Right lobe of liver (tissue), 6 donors: ENCODE measurements at regions not wholly inside any gene's neighbourhood (a gene's known extent, or its start where the extent isn't known, plus 50 kb on each side); places are given as distances from the start of the nearest gene placed in this dataset.

Experiments
- ATAC-seq, 4 donors: fragments of 200-7000 bp; cut with Tn5 transposase; one replicate each; pipeline ENCODE4 v1.9.1; 2020; ENCODE audit warnings: mild to moderate bottlenecking in 4 of 4, moderate library complexity in 4 of 4
- DNase-seq, 3 donors: peaks; one replicate each; pipeline ENCODE4 v3.0.0-alpha.2; 2020
- H3K27ac ChIP-seq, 3 donors: fragments of 200-600 bp; one replicate each; pipeline ENCODE4 v1.8.0; 2022
- H3K27me3 ChIP-seq, 2 donors: fragments of 200-600 bp; one replicate each; pipeline ENCODE4 v1.8.0; 2022
- H3K36me3 ChIP-seq, 4 donors: fragments of 200-600 bp; sonication (generic) in 1 of 4; one replicate each; pipeline versions ENCODE4 v1.5.1 to v1.8.0; 2017 to 2022; ENCODE audit warnings: control low read depth in 1 of 4
- H3K4me1 ChIP-seq, 4 donors: fragments of 200-600 bp; sonication (generic) in 1 of 4; one replicate each; pipeline versions ENCODE4 v1.5.1 to v1.8.0; 2017 to 2022; ENCODE audit warnings: control low read depth in 1 of 4
- H3K4me3 ChIP-seq, 3 donors: fragments of 200-600 bp; one replicate each; pipeline ENCODE4 v1.8.0; 2022
- H3K9me3 ChIP-seq, 4 donors: fragments of 200-600 bp; sonication (generic) in 1 of 4; one replicate each; pipeline versions ENCODE4 v1.5.1 to v1.8.0; 2017 to 2022; ENCODE audit warnings: control low read depth in 1 of 4
- CTCF ChIP-seq, 4 donors: fragments of 200-600 bp in 3 of 4; fragments of 450-650 bp in 1 of 4; IDR thresholded peaks; one replicate each; pipeline versions ENCODE4 v1.5.1 to v1.8.0; 2016 to 2022; ENCODE audit warnings: antibody characterized with exemption in 4 of 4, mild to moderate bottlenecking in 2 of 4
- POLR2A ChIP-seq: fragments of 450-650 bp; IDR thresholded peaks from one replicate; pipeline ENCODE4 v1.6.1; 2017; ENCODE audit warnings: antibody characterized with exemption, mild to moderate bottlenecking
- WGBS: methylation state at CpG from one replicate; pipeline ENCODE4 v1.1.6; 2018; ENCODE audit warnings: low coverage, low lambda C conversion rate; ENCODE audit not compliant: insufficient coverage; ENCODE audit errors: missing lambda C conversion rate; 5-methylcytosine and 5-hydroxymethylcytosine counted together
- intact Hi-C, 2 donors: fragments of 100-400 bp; cut with DNase I; formaldehyde crosslinking; loops; one replicate each; pipeline versions ENCODE4 v1.11.2 to v1.14.1; 2022
- donor health status: DM: no; HTN: yes; CAD: no.
- donor health status: DM: no; HTN: no; CAD: no.
- donor health status: DM: no; HTN: no; CAD: no.
- donor health status: DM: no; HTN: yes; CAD: no.
- donor health status: DM: no; HTN: yes; CAD: no.

- H3K27me3 ChIP-seq = no peaks in the 10 kb centered on the region
- H3K4me1 ChIP-seq = no peaks in the 10 kb centered on the region
- H3K36me3 ChIP-seq = no peaks in the 10 kb centered on the region
- no peak overlapping the region for H3K27ac ChIP-seq
- H3K9me3 ChIP-seq = no peaks in the 10 kb centered on the region
- no peak overlapping the region for H3K4me3 ChIP-seq
- 85% methylated on average over 7 of the region's 8 CpGs for WGBS
- intact Hi-C loops = no loop called here
- no peak for DNase-seq
- TF ChIP-seq CTCF (IDR thresholded peaks at IDR 0.05) = no peak
- TF ChIP-seq POLR2A = no peak
- ATAC-seq = no peak
Measured at GRCh38 chr2:23230885-23231284, 154.1 kb upstream of the KLHL29 start.

GRCh38 chr2:23231865-23232264, 153.1 kb upstream of the KLHL29 start:
- Histone ChIP-seq H3K9me3 (no peaks in the 10 kb centered on the region), H3K4me1 (no peaks in the 10 kb centered on the region), H3K27me3 (no peaks in the 10 kb centered on the region), H3K27ac (no peak overlapping the region), H3K4me3 (no peak overlapping the region), H3K36me3 (no peaks in the 10 kb centered on the region)
- intact Hi-C loops = no loop called here
- TF ChIP-seq CTCF (IDR thresholded peaks at IDR 0.05) (no peak), POLR2A (no peak)
- ATAC-seq = no peak
- no peak for DNase-seq
- WGBS = 93% methylated on average over 2 of the region's 7 CpGs

GRCh38 chr2:23235292-23235691, 149.7 kb upstream of the KLHL29 start:
- H3K9me3 ChIP-seq = no peaks in the 10 kb centered on the region
- intact Hi-C loops = no loop called here
- no peaks in the 10 kb centered on the region for H3K27me3 ChIP-seq
- ATAC-seq (no peak), DNase-seq (no peak)
- WGBS = 83% methylated on average over 1 of the region's 2 CpGs
- no peak overlapping the region for H3K27ac ChIP-seq
- no peaks in the 10 kb centered on the region for H3K36me3 ChIP-seq
- H3K4me3 ChIP-seq = no peak overlapping the region
- H3K4me1 ChIP-seq = peaks cover 0 to 13% (median 0%) of the 10 kb centered on the region in 4 donors
- no peak for TF ChIP-seq POLR2A
- no peak for TF ChIP-seq CTCF (IDR thresholded peaks at IDR 0.05)

- Histone ChIP-seq H3K4me1 (peaks cover 0 to 13% (median 0%) of the 10 kb centered on the region in 4 donors), H3K36me3 (no peaks in the 10 kb centered on the region), H3K27ac (no peak overlapping the region), H3K27me3 (no peaks in the 10 kb centered on the region), H3K4me3 (no peak overlapping the region), H3K9me3 (no peaks in the 10 kb centered on the region)
- intact Hi-C loops = no loop called here
- no peak for TF ChIP-seq POLR2A
- TF ChIP-seq CTCF (IDR thresholded peaks at IDR 0.05) = no peak
- no peak for ATAC-seq
- 68% methylated on average over 6 of the region's 6 CpGs for WGBS
- no peak for DNase-seq
Measured at GRCh38 chr2:23235736-23236135, 149.2 kb upstream of the KLHL29 start.

GRCh38 chr2:23237147-23237546, 147.8 kb upstream of the KLHL29 start:
- Histone ChIP-seq H3K27me3 (no peaks in the 10 kb centered on the region), H3K9me3 (no peaks in the 10 kb centered on the region), H3K4me3 (no peak overlapping the region), H3K36me3 (no peaks in the 10 kb centered on the region), H3K27ac (no peak overlapping the region), H3K4me1 (peaks cover 0 to 13% (median 0%) of the 10 kb centered on the region in 4 donors)
- no peak for DNase-seq
- WGBS = 79% methylated on average over 6 of the region's 7 CpGs
- no peak for ATAC-seq
- intact Hi-C loops = no loop called here
- TF ChIP-seq POLR2A = no peak
- TF ChIP-seq CTCF (IDR thresholded peaks at IDR 0.05) = no peak
